ENCODE measurements at regions not wholly inside any gene's neighbourhood (a gene's known extent, or its start where the extent isn't known, plus 50 kb on each side); places are given as distances from the start of the nearest gene placed in this dataset.

DNA sequence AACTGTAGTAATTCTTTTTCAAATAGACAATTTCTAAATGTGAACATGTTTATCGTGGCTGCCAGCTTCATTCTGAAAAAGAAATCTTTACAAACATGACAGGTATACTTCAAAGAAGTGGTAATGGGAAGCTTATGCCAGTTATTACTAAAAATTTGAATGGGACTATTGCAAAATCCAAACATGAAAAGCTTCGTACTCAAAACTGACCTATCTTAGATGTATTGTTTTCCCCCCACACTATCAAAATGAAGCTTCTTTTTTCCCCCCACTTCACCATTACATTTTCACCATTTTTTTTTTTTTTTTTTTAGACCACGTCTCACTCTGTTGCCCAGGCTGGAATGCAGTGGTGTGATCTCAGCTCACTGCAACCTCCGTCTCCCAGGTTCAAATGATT is 50.4 kb upstream of the SERTAD2 start:
- DNase-seq (ENCODE audit: low spot score in 2 of 2): no peak
- WGBS, 2 donors: 91 to 92% methylated on average over 4 of the region's 4 CpGs
- no peaks in the 10 kb centered on the region for H3K27me3 ChIP-seq
- H3K4me1 ChIP-seq: peaks cover 0 to under 1% (median 0%) of the 10 kb centered on the region in 4 donors
- no peak overlapping the region for H3K4me3 ChIP-seq
- TF ChIP-seq EP300 (IDR thresholded peaks at IDR 0.05) (no peak), POLR2A (IDR thresholded peaks at IDR 0.05) (no peak)
- TF ChIP-seq, protein P1, sequence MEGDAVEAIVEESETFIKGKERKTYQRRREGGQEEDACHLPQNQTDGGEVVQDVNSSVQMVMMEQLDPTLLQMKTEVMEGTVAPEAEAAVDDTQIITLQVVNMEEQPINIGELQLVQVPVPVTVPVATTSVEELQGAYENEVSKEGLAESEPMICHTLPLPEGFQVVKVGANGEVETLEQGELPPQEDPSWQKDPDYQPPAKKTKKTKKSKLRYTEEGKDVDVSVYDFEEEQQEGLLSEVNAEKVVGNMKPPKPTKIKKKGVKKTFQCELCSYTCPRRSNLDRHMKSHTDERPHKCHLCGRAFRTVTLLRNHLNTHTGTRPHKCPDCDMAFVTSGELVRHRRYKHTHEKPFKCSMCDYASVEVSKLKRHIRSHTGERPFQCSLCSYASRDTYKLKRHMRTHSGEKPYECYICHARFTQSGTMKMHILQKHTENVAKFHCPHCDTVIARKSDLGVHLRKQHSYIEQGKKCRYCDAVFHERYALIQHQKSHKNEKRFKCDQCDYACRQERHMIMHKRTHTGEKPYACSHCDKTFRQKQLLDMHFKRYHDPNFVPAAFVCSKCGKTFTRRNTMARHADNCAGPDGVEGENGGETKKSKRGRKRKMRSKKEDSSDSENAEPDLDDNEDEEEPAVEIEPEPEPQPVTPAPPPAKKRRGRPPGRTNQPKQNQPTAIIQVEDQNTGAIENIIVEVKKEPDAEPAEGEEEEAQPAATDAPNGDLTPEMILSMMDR (IDR thresholded peaks at IDR 0.05): no peak
- H3K27ac ChIP-seq: no peak overlapping the region
- no peaks in the 10 kb centered on the region for H3K36me3 ChIP-seq
- no peaks in the 10 kb centered on the region for H3K9me3 ChIP-seq

DNA sequence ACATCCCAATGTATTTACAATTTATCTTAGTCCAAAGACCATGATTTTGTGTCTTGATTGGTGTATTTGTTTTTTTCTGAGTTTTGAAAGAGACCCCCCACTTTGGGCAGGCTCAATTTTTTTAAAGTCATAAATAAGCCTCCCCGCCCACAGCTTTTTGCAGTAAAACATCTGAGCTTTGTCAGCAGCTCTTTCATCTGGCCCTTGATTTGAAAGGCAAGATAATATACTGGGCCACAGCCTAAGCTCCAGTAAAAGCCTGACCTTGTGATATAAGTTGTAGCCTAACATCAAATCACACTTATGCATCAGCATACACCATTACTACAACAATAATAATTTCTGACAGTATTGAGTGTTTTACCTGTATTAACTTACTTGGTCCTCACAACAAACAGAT is 51.3 kb upstream of the SERTAD2 start:
- H3K4me1 ChIP-seq: no peaks in the 10 kb centered on the region
- no peak for DNase-seq (ENCODE audit: low spot score in 2 of 2)
- 94 to 100% methylated on average over 1 of the region's 1 CpG for WGBS, 2 donors

GRCh38 chr2:64707276-64707675 is 53.6 kb upstream of the SERTAD2 start:
- Histone ChIP-seq H3K27me3 (no peaks in the 10 kb centered on the region), H3K36me3 (no peaks in the 10 kb centered on the region), H3K27ac (no peak overlapping the region), H3K4me3 (no peak overlapping the region), H3K9me3 (no peaks in the 10 kb centered on the region), H3K4me1 (no peaks in the 10 kb centered on the region)
- no peak for DNase-seq (ENCODE audit: low spot score in 2 of 2)
- 93 to 94% methylated on average over 2 of the region's 2 CpGs for WGBS, 2 donors
- TF ChIP-seq, protein P1 (IDR thresholded peaks at IDR 0.05): no peak
- no peak for TF ChIP-seq EP300 (IDR thresholded peaks at IDR 0.05)
- no peak for TF ChIP-seq POLR2A (IDR thresholded peaks at IDR 0.05)

More for the DNA sequence above, 51.3 kb upstream of the SERTAD2 start:
- Histone ChIP-seq H3K27me3 (no peaks in the 10 kb centered on the region), H3K27ac (no peak overlapping the region), H3K9me3 (no peaks in the 10 kb centered on the region), H3K36me3 (no peaks in the 10 kb centered on the region), H3K4me3 (no peak overlapping the region)
- TF ChIP-seq EP300 (IDR thresholded peaks at IDR 0.05): no peak
- TF ChIP-seq, protein P1 (IDR thresholded peaks at IDR 0.05): no peak
- no peak for TF ChIP-seq POLR2A (IDR thresholded peaks at IDR 0.05)

DNA sequence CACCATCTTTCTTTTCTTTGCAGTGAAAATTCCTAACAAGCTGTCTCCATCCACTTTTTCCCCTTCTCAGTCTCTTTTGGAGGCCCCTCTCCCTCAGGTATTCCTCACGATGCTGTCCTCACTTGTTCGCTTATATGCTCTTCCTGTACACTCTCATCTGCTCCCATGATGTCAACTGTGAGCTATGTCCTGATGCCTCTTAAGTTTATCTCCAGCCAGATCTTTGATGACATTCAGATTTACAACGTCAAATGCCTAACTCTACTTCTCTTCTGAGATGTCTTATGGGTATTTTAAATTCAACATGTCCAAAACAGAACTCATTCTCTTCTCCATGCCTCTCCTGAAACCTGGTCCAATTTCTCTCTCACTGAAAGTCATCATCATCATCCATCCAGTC is 55.1 kb upstream of the SERTAD2 start:
- Histone ChIP-seq H3K27ac (no peak overlapping the region), H3K4me1 (no peaks in the 10 kb centered on the region), H3K36me3 (no peaks in the 10 kb centered on the region), H3K9me3 (no peaks in the 10 kb centered on the region), H3K27me3 (no peaks in the 10 kb centered on the region), H3K4me3 (no peak overlapping the region)
- TF ChIP-seq EP300 (IDR thresholded peaks at IDR 0.05) (no peak), POLR2A (IDR thresholded peaks at IDR 0.05) (no peak)
- TF ChIP-seq, protein P1 (IDR thresholded peaks at IDR 0.05): no peak
- WGBS, 2 donors: 79 to 81% methylated on average over 3 of the region's 3 CpGs
- DNase-seq (ENCODE audit: low spot score in 2 of 2): no peak

DNA sequence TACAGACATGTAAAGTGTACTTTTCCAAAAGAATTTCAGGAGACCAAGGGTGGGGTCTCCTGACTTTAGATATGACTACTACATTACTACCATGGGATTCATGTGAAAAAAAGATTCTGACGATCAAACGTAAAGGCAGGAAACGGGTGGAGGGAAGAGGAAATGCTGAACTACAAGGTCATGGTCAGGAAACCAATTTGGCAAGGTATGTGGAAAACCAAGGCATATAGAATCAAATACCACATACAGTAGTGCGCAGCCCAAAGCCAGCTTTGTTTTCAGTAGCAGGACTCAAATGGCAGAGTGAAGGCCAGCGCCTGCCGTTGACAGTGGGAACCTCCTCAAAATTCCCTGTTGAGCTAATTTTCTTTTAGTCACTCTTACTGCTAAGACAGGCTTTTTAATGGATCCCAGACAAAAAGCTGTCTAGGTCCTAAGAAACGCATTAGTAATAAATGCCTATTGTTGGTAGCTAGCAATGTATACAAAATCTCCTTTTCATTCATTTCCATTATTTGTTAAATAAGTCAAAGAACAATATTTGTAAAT is 57.6 kb upstream of the SERTAD2 start:
- TF ChIP-seq POLR2A (IDR thresholded peaks at IDR 0.05): no peak
- TF ChIP-seq, protein P1 (IDR thresholded peaks at IDR 0.05): no peak
- peak in 1 of 2 donors; percentile 11 for TF ChIP-seq EP300 (IDR thresholded peaks at IDR 0.05)
- H3K27ac ChIP-seq: no peak overlapping the region
- WGBS, 2 donors: 53 to 60% methylated on average over 7 of the region's 7 CpGs

More for the DNA sequence above, 57.6 kb upstream of the SERTAD2 start:
- Histone ChIP-seq H3K36me3 (no peaks in the 10 kb centered on the region), H3K4me3 (no peak overlapping the region), H3K27me3 (no peaks in the 10 kb centered on the region), H3K4me1 (peaks cover 0 to 7% (median 0%) of the 10 kb centered on the region in 4 donors), H3K9me3 (no peaks in the 10 kb centered on the region)
- DNase-seq (ENCODE audit: low spot score in 2 of 2): no peak
